Muscle layer of colon (tissue), 2 donors: ENCODE measurements at regions not wholly inside any gene's neighbourhood (a gene's known extent, or its start where the extent isn't known, plus 50 kb on each side); places are given as distances from the start of the nearest gene placed in this dataset.

Experiments
- H3K27ac ChIP-seq: one replicate; pipeline ENCODE4 v1.7.0; 2013; ENCODE audit warnings: low read depth, mild to moderate bottlenecking, low read length, moderate library complexity
- H3K27me3 ChIP-seq, 2 donors: one replicate each; pipeline ENCODE4 v1.7.0; 2013; ENCODE audit warnings: low read length in 2 of 2, mild to moderate bottlenecking in 2 of 2; ENCODE audit not compliant: insufficient read depth in 2 of 2, control insufficient read depth in 1 of 2
- H3K36me3 ChIP-seq: one replicate; pipeline ENCODE4 v1.7.0; 2013; ENCODE audit warnings: mild to moderate bottlenecking, low read length; ENCODE audit not compliant: insufficient read depth
- H3K4me1 ChIP-seq: one replicate; pipeline ENCODE4 v1.7.0; 2013; ENCODE audit warnings: mild to moderate bottlenecking, low read length; ENCODE audit not compliant: insufficient read depth
- H3K4me3 ChIP-seq, 2 donors: one replicate each; pipeline ENCODE4 v1.7.0; 2013; ENCODE audit warnings: low read length in 2 of 2, low read depth in 1 of 2, mild to moderate bottlenecking in 1 of 2, moderate library complexity in 1 of 2
- H3K9ac ChIP-seq: one replicate; pipeline ENCODE4 v1.7.0; 2013; ENCODE audit warnings: low read length
- H3K9me3 ChIP-seq: one replicate; pipeline ENCODE4 v1.7.0; 2013; ENCODE audit warnings: mild to moderate bottlenecking, low read length
- donor health status: abdominal sarcoma.
- donor health status: Adenocarcinoma of cecum.

DNA sequence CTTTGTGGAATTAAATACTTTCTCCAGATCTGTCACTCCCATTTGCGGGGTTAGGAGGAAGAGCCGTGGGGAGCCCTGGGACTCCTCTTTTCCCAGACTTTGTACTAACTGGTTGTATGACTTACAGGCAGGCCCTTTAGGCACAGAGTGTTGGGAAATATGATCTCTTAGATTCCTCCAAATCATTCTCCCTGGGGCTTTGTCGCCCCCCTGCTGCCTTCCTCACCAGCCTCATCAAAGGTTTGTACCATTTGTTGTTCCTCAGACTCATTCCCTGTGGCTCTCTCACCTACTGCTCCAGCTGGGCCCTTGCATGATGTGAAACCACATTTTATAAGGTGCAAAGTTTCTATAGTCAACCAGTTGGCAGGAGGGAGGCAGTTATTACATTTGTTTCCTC is 56.4 kb downstream of the CRYGS start:
- Histone ChIP-seq H3K27ac (no peak overlapping the region), H3K9ac (no peak overlapping the region), H3K4me3 (no peak overlapping the region)

DNA sequence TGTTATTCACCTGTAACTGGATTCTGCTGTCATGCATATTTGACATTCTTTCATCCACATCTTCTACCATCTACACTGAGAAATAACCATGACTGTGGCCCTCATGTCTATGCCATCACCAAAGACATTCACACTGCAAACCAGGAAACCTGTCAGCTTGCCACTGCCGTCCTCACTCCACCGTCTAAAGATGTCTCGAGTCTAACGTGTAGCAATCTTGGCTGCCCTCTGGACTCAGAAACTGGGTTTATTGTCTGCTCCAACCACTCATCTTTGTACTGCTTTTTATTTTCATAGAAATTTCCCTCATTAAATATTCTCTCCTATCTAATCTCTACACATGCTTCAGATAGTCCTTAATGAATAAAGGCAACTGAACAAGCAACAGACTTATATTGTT is 57.1 kb downstream of the CRYGS start:
- no peaks in the 10 kb centered on the region for H3K36me3 ChIP-seq
- H3K9me3 ChIP-seq, result no peaks in the 10 kb centered on the region
- no peak overlapping the region for H3K27ac ChIP-seq
- H3K4me1 ChIP-seq, result no peaks in the 10 kb centered on the region
- H3K4me3 ChIP-seq, result no peak overlapping the region
- H3K27me3 ChIP-seq, result no peaks in the 10 kb centered on the region
- no peak overlapping the region for H3K9ac ChIP-seq

More for the DNA sequence above, 56.4 kb downstream of the CRYGS start:
- H3K9me3 ChIP-seq, result no peaks in the 10 kb centered on the region
- H3K36me3 ChIP-seq, result no peaks in the 10 kb centered on the region
- no peaks in the 10 kb centered on the region for H3K4me1 ChIP-seq
- no peaks in the 10 kb centered on the region for H3K27me3 ChIP-seq

DNA sequence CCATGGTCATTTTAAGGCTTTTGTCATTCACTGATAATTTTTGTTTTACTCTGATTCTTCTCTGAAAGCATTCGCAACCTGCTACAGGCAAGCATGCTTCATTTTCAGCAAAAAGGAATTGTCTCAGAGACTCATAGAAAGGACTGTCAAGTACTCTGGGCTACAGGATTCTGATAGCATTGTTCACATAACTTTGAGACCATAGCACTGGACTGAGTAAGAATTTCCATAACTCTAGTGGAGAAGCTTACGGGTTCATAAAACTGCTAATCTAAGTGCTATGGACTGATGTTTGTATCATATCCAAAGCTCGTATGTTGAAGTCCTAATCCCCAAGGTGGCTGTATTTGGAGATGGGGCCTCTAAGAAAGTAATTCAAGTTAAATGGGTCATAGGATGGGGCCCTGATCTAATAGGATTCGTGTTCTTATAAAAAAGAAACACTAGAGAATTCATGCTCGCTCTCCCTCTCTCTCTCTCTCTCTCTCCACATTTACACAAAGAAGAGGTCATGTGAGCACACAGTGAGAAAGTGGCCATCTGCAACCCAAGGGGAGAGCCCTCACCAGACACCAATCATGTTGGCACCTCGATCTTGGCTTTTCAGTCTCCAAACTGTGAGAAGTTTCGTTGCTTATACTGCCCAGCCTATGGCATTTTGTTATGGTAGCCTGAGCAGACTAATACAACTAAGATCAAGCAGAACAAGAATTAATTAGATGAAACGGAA is 60.4 kb downstream of the CRYGS start:
- Histone ChIP-seq H3K9me3 (no peaks in the 10 kb centered on the region), H3K27ac (no peak overlapping the region), H3K27me3 (no peaks in the 10 kb centered on the region), H3K4me1 (no peaks in the 10 kb centered on the region), H3K9ac (no peak overlapping the region), H3K36me3 (no peaks in the 10 kb centered on the region), H3K4me3 (no peak overlapping the region)

DNA sequence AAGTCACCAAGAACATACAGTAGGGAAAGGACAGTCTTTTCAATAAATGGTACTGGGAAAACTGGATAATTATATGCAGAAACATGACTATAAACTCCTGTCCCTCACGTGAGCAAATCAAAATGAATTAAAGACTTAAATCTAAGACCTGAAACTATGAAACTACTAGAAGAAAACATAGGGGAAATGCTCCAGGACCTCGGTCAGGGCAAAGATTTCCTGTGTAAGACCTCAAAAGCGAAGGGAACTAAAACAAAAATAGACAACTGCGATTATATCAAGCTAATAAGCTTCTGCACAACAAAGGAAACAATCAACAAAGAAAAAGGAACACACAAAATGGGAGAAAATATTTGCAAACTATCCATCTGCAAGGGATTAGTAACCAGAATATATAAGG is 62.7 kb downstream of the CRYGS start:
- H3K9ac ChIP-seq, result no peak overlapping the region
- no peak overlapping the region for H3K4me3 ChIP-seq
- H3K27me3 ChIP-seq, result no peaks in the 10 kb centered on the region
- no peaks in the 10 kb centered on the region for H3K4me1 ChIP-seq
- H3K9me3 ChIP-seq, result no peaks in the 10 kb centered on the region
- no peak overlapping the region for H3K27ac ChIP-seq
- no peaks in the 10 kb centered on the region for H3K36me3 ChIP-seq

DNA sequence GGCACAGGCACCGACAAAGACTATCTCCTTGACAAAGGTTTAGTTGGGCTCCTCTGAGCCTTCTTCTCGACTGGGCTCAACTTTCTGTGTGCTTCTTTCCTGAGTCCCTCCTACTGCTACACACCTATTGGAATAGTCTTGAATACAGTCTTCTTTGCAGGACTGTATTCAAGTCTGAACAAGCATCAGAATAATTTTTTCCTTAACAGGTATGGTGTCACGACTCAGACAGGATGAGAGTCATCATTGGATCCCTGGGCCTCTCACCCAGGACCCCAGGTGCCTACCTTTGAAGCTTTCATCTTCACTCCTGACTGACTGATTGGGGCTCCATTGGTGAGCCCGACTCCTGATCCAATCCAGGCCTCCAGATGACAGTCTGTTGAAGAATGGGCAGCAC is 66.3 kb downstream of the CRYGS start:
- no peaks in the 10 kb centered on the region for H3K9me3 ChIP-seq
- H3K27ac ChIP-seq, result no peak overlapping the region
- no peaks in the 10 kb centered on the region for H3K36me3 ChIP-seq
- peaks cover 10% of the 10 kb centered on the region for H3K4me1 ChIP-seq
- H3K4me3 ChIP-seq, result no peak overlapping the region
- H3K9ac ChIP-seq, result no peak overlapping the region
- no peaks in the 10 kb centered on the region for H3K27me3 ChIP-seq

DNA sequence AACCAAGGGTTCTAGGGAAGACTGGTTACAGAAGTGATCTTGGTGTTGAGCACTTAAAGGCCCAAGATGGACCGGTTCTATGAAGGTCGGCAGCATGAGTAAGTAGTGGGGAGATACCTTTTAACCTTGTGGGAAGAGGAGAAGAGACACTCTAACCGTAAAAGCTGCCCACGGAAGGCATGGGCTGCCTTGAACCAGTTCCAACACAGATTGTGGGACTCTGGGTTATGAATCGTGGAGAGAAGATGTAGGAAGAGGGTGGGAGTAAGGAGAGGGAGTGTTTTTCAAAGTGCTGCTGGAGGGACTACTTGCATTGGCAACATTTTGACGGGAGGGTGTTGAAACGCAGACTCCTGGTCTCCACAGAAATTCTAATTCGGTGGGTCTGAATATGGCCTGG is 67.1 kb downstream of the CRYGS start:
- Histone ChIP-seq H3K9ac (no peak overlapping the region), H3K4me1 (peaks cover 10% of the 10 kb centered on the region), H3K36me3 (no peaks in the 10 kb centered on the region), H3K27me3 (no peaks in the 10 kb centered on the region), H3K27ac (no peak overlapping the region), H3K9me3 (no peaks in the 10 kb centered on the region), H3K4me3 (no peak overlapping the region)

DNA sequence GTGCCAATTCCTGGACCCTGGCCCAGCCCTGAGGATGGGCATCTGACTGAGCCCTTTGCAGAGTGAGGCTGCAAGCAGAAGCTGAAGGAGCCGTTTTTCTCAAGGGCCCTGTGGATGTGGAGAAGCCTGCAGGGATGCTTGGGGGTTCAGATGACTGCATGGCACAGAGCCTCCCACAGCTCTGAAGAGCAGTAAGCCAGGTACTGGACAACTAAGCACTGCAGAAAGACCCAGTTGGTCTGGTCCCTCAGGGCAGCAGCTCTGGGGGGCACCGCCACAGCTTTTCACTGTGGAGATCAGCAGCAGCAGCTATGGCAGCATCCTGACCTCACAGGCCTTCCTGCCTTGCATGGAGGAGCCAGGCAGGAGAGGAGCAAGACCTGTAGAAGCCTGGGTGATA is 67.6 kb downstream of the CRYGS start:
- Histone ChIP-seq H3K27me3 (no peaks in the 10 kb centered on the region), H3K9ac (no peak overlapping the region), H3K4me3 (no peak overlapping the region), H3K27ac (no peak overlapping the region), H3K4me1 (peaks cover 10% of the 10 kb centered on the region), H3K36me3 (no peaks in the 10 kb centered on the region), H3K9me3 (no peaks in the 10 kb centered on the region)

DNA sequence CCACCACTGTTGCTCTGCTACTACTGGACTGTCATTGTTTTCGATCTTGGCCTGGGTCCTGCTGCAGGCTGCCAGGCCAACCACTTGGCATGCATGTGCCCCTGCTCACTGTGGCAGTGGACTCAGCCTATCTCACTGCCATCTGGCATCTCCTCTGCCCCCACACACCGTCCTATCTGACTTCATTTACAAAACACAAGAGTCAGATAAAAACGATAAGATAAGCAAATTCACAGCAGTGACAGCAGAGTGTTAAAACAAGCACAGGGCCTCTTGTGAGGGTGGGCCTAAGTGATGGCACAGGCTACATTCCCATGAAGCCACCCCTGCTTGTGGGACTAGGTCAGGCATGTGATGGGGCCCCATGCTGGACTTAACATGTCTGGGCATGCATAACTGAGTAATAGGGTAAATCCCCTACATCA is 68.1 kb downstream of the CRYGS start:
- Histone ChIP-seq H3K4me1 (peaks cover 10% of the 10 kb centered on the region), H3K36me3 (no peaks in the 10 kb centered on the region), H3K9me3 (no peaks in the 10 kb centered on the region), H3K9ac (no peak overlapping the region), H3K27ac (no peak overlapping the region), H3K27me3 (no peaks in the 10 kb centered on the region), H3K4me3 (no peak overlapping the region)

DNA sequence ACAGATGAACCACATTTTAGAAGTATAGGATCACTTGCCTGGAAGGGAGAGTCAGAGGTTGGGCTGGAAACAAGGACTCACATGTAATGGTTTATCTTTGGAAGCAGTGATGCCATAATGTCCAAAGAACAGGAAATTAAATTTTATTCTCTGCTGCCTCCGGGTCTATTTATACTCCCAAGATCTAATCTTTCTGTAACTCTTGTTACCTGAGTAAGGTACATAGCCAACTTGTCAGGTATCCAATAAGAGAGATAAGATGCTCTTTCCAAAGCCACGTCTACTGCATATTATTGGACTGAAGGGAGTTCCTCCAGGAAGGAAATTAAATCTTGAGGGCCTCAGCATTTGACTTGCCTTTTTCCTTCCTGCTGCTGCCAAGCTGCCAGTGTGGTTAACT is 71.0 kb downstream of the CRYGS start:
- Histone ChIP-seq H3K27me3 (no peaks in the 10 kb centered on the region), H3K9ac (no peak overlapping the region), H3K4me3 (no peak overlapping the region), H3K36me3 (no peaks in the 10 kb centered on the region), H3K27ac (no peak overlapping the region), H3K4me1 (peaks cover 10% of the 10 kb centered on the region), H3K9me3 (no peaks in the 10 kb centered on the region)

DNA sequence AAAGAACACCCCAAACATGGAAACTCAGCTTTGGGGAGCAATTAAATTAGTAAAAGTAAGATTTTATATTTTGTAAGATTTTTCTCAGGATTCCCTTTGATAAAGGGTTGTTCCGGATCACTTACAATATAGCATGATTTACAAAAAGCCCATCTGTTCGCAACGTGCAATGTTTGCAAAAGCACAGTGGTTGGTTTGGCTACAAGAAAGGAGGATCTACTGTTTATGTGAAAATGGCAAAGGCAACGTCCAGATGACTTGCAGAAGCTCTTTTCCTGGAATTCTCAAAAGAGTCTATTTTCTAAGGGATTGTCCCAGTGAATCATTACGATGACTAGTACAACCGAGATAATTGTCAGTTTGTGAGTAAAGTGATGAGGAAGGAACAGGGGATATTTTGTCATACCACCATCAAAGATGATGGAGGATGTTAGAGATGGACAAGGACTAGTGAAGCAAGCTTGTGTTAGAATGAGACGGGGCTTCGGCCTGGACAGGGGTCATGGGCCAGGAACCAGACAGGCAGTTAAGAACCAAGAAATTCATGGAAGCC is 71.6 kb downstream of the CRYGS start:
- Histone ChIP-seq H3K4me3 (no peak overlapping the region), H3K36me3 (no peaks in the 10 kb centered on the region)

DNA sequence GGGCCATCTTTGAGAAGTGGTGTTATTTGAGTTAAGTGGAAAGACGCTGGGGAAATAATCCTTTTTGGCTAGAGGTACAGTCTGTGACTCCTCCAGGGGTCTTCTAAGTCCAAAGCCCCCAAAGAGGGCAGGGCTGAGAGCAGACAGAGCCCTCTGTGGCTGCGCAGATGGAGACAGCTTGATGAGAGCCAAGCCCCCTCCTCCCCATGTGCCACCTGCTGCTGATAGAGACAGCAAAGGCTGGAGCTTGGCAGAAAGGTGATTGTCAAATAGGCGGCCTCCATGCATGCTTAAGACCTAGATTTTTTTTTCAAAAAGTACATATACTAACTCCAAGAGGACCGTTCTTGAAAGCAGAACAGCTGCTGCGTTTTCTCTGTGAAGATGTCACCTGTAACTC is 72.4 kb downstream of the CRYGS start:
- Histone ChIP-seq H3K4me1 (peaks cover 10% of the 10 kb centered on the region), H3K27ac (no peak overlapping the region), H3K9me3 (no peaks in the 10 kb centered on the region), H3K36me3 (no peaks in the 10 kb centered on the region), H3K27me3 (no peaks in the 10 kb centered on the region), H3K9ac (no peak overlapping the region), H3K4me3 (no peak overlapping the region)

More for the DNA sequence above, 71.6 kb downstream of the CRYGS start:
- Histone ChIP-seq H3K4me1 (peaks cover 10% of the 10 kb centered on the region), H3K27me3 (no peaks in the 10 kb centered on the region), H3K27ac (no peak overlapping the region), H3K9ac (no peak overlapping the region), H3K9me3 (no peaks in the 10 kb centered on the region)

DNA sequence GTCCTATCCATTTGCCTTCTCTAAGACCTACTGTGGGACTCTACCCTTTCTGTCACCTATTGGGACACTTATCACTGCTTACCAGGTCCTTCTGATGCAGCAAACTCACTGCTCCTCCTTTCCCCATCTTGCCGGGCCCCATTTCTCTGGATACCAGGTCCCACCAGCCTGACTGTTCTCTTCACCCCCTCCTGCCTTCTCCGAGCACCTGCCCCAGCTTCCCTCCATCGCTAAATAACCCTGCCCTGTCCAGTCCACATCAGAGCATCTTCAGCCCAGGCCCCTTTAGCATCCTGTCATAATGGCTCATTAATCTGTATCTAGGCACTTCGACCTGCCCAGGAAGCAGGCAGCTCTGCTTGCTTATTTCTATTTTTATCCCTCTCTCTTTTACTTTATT is 74.7 kb downstream of the CRYGS start:
- Histone ChIP-seq H3K4me1 (no peaks in the 10 kb centered on the region), H3K36me3 (no peaks in the 10 kb centered on the region), H3K9me3 (no peaks in the 10 kb centered on the region), H3K27ac (no peak overlapping the region), H3K9ac (no peak overlapping the region), H3K4me3 (no peak overlapping the region), H3K27me3 (no peaks in the 10 kb centered on the region)
